ENCODE measurements at regions not wholly inside any gene's neighbourhood (a gene's known extent, or its start where the extent isn't known, plus 50 kb on each side); places are given as distances from the start of the nearest gene placed in this dataset.

DNA sequence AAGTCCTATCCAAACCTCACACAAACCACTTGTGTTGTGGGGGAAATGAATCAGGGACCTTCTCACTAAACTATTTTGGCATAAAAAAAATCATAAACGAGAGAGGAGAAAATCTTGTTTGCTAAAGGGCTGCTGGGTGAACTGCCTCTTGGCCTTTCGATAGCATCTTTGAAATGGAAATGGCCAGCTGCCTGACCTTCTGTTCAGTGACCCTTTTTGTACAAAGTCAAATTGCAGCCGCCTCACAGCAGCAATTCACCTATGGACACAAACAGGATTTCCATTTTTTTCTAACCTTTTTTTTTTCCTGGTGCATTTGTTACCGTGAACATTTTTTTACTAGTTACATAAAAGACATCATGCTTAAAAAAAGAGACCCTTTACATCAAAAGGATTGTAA, 89.0 kb upstream of the ONECUT1 start:
- no peaks in the 10 kb centered on the region for H3K36me3 Mint-ChIP-seq (ENCODE audit: insufficient read depth)
- H3K4me1 Mint-ChIP-seq (ENCODE audit: low read depth), result peaks cover 25% of the 10 kb centered on the region
- H3K4me3 Mint-ChIP-seq (ENCODE audit: low read depth), result no peak overlapping the region
- TF ChIP-seq, protein P1, sequence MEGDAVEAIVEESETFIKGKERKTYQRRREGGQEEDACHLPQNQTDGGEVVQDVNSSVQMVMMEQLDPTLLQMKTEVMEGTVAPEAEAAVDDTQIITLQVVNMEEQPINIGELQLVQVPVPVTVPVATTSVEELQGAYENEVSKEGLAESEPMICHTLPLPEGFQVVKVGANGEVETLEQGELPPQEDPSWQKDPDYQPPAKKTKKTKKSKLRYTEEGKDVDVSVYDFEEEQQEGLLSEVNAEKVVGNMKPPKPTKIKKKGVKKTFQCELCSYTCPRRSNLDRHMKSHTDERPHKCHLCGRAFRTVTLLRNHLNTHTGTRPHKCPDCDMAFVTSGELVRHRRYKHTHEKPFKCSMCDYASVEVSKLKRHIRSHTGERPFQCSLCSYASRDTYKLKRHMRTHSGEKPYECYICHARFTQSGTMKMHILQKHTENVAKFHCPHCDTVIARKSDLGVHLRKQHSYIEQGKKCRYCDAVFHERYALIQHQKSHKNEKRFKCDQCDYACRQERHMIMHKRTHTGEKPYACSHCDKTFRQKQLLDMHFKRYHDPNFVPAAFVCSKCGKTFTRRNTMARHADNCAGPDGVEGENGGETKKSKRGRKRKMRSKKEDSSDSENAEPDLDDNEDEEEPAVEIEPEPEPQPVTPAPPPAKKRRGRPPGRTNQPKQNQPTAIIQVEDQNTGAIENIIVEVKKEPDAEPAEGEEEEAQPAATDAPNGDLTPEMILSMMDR (IDR thresholded peaks at IDR 0.05; ENCODE audit: unreplicated experiment), result no peak
- H3K27ac Mint-ChIP-seq, result no peak overlapping the region
- H3K27me3 Mint-ChIP-seq, result peaks cover 2% of the 10 kb centered on the region
- DNase-seq (ENCODE audit: low spot score, unreplicated experiment), result no peak
- no peaks in the 10 kb centered on the region for H3K9me3 Mint-ChIP-seq (ENCODE audit: low read depth)

DNA sequence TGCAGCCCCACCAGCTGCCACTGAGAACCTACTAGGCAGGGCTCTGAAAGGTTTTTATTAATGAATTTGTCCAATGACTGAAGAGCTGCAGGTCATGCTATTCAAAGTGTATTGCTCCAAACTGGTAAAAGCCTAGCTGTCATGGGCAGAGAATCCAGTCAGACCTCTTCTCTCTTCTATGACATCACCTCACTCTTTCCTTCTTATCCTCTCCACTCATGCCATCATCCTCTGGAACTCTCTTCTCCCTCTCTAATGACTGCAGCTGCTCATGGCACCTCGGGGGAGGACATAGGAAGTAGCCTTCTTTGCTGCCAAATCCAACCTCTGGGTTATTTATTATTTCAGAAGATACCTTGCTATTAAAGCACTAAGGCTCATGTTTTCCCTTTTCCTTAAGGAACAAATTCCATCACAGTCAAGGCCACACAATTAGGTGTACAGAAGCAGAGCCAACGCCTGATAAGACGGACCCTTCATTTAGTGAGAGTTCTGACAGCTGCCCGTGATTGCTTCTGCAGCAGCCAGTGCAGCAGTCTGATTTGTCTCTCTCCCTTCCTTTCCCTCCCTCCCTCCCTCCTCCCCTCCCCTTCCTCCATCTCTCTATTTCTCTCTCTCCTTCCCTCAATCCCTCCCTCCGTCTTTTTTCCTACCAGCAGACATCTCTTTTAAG, 87.0 kb upstream of the ONECUT1 start:
- Mint-ChIP-seq H3K9me3 (ENCODE audit: low read depth) (no peaks in the 10 kb centered on the region), H3K36me3 (ENCODE audit: insufficient read depth) (no peaks in the 10 kb centered on the region), H3K27ac (no peak overlapping the region), H3K27me3 (no peaks in the 10 kb centered on the region), H3K4me3 (ENCODE audit: low read depth) (no peak overlapping the region), H3K4me1 (ENCODE audit: low read depth) (peaks cover 30% of the 10 kb centered on the region)
- no peak for DNase-seq (ENCODE audit: low spot score, unreplicated experiment)
- TF ChIP-seq, protein P1 (IDR thresholded peaks at IDR 0.05; ENCODE audit: unreplicated experiment), result no peak

DNA sequence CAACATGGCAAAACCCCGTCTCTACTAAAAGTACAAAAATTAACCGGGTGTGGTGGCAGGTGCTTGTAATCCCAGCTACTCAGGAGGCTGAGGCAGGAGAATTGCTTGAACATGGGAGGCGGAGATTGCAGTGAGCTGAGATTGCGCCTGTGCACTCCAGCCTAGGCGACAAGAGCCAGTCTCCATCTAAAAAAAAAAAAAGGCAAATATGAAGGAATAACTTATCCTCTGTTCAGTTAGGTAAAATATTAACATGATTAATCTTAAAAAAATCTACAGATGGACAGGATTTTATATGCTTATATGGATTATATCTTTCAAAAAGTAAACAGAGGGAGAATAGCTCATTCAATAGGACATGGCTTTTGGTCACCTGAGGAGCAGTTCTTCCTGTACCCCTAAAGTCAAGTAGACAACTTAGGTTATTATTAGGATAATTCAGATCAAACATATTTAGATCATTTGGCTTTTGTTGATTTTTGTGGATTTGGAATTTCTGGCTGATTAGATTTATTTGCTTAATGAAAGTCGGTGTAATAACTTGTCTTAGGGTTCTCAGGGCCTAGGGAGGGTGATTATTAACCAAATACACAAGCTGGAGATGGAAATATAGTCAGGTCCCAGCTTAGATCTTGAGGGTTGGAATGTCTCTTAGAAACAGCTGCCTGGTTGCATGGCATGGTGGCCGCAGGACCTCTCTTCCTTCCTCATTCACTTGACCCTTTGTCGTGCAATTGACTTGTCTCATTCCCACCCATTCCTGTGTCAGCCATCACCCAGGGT, 82.1 kb upstream of the ONECUT1 start:
- peaks cover 6% of the 10 kb centered on the region for H3K27me3 Mint-ChIP-seq
- no peak overlapping the region for H3K27ac Mint-ChIP-seq
- TF ChIP-seq, protein P1 (IDR thresholded peaks at IDR 0.05; ENCODE audit: unreplicated experiment), result no peak
- H3K36me3 Mint-ChIP-seq (ENCODE audit: insufficient read depth), result no peaks in the 10 kb centered on the region
- DNase-seq (ENCODE audit: low spot score, unreplicated experiment), result no peak
- no peaks in the 10 kb centered on the region for H3K9me3 Mint-ChIP-seq (ENCODE audit: low read depth)
- H3K4me1 Mint-ChIP-seq (ENCODE audit: low read depth), result peaks cover 21% of the 10 kb centered on the region
- H3K4me3 Mint-ChIP-seq (ENCODE audit: low read depth), result no peak overlapping the region

DNA sequence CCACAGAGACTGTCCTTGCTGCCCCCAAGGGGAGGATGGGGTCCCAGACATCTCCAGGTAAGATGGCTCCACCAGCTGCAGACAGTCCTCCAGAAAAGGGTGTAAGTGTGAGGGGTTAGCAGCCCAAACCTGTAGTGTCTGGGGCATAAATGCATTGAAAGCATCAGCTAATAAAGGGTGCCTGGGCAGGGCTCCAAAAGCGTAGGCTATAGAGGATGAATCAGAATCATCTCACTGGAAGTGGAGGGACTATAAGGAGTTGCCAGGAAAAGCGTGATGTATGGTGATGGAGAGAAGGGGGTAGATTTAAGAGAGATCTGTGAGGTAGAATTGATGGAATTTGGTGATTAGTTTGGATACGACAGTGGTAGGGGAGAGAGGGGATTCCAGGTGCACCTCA, 79.9 kb upstream of the ONECUT1 start:
- H3K27ac Mint-ChIP-seq, result no peak overlapping the region
- peaks cover 6% of the 10 kb centered on the region for H3K27me3 Mint-ChIP-seq
- H3K4me1 Mint-ChIP-seq (ENCODE audit: low read depth), result peaks cover 15% of the 10 kb centered on the region
- H3K9me3 Mint-ChIP-seq (ENCODE audit: low read depth), result no peaks in the 10 kb centered on the region
- peaks cover 2% of the 10 kb centered on the region for H3K36me3 Mint-ChIP-seq (ENCODE audit: insufficient read depth)
- DNase-seq (ENCODE audit: low spot score, unreplicated experiment), result no peak
- TF ChIP-seq, protein P1 (IDR thresholded peaks at IDR 0.05; ENCODE audit: unreplicated experiment), result no peak
- H3K4me3 Mint-ChIP-seq (ENCODE audit: low read depth), result no peak overlapping the region

DNA sequence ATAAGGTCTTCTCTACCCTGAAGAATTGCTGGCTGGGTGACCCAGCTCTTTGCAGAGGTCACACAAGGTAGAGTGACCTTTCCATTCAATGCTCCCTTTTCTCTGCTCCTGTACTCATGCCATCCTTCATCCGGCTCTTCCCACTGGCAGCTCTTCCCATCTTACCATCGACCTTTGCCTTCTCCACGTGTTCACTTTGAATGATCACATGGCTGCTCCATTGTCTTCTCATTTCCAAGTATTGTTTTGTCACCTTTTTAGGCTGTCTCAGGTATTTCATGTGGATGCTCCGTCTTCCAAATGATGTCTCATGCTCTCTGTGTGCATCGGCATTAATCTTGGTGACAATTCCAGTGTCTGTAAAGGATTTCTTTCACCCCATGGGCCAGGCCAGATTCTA, 76.6 kb upstream of the ONECUT1 start:
- no peak overlapping the region for H3K27ac Mint-ChIP-seq
- DNase-seq (ENCODE audit: low spot score, unreplicated experiment), result no peak
- H3K4me3 Mint-ChIP-seq (ENCODE audit: low read depth), result no peak overlapping the region
- H3K27me3 Mint-ChIP-seq, result peaks cover 6% of the 10 kb centered on the region
- TF ChIP-seq, protein P1 (IDR thresholded peaks at IDR 0.05; ENCODE audit: unreplicated experiment), result no peak
- H3K36me3 Mint-ChIP-seq (ENCODE audit: insufficient read depth), result peaks cover 2% of the 10 kb centered on the region
- H3K9me3 Mint-ChIP-seq (ENCODE audit: low read depth), result no peaks in the 10 kb centered on the region
- H3K4me1 Mint-ChIP-seq (ENCODE audit: low read depth), result peaks cover 3% of the 10 kb centered on the region

All from progenitor cell of endocrine pancreas (in vitro differentiated cells).